Progenitor cell of endocrine pancreas (in vitro differentiated cells): ENCODE measurements at regions not wholly inside any gene's neighbourhood (a gene's known extent, or its start where the extent isn't known, plus 50 kb on each side); places are given as distances from the start of the nearest gene placed in this dataset.
A peak's percentile ranks its signal among the peaks of the same experiment; 100 is the strongest.
"Not testable (repeated sequence)": the region's sequence is repeated elsewhere in the genome, so short reads cannot be mapped to it uniquely, and the experiment has no call there.

Source experiments
- DNase-seq: peaks from one replicate; pipeline ENCODE4 v3.0.0; 2021; ENCODE audit warnings: low spot score; ENCODE audit not compliant: unreplicated experiment
- H3K27ac Mint-ChIP-seq: 2 replicates; pipeline ENCODE4 v1.8.0; 2021; ENCODE audit warnings: mild to moderate bottlenecking, moderate library complexity, mixed read lengths
- H3K27me3 Mint-ChIP-seq: 2 replicates; pipeline ENCODE4 v1.8.0; 2021; ENCODE audit warnings: mixed read lengths
- H3K36me3 Mint-ChIP-seq: 2 replicates; pipeline ENCODE4 v1.8.0; 2022; ENCODE audit warnings: mixed read lengths; ENCODE audit not compliant: insufficient read depth
- H3K4me1 Mint-ChIP-seq: 2 replicates; pipeline ENCODE4 v1.8.0; 2021; ENCODE audit warnings: low read depth, mixed read lengths
- H3K4me3 Mint-ChIP-seq: 2 replicates; pipeline ENCODE4 v1.8.0; 2021; ENCODE audit warnings: low read depth, mild to moderate bottlenecking, moderate library complexity, mixed read lengths
- H3K9me3 Mint-ChIP-seq: 2 replicates; pipeline ENCODE4 v1.8.0; 2021; ENCODE audit warnings: low read depth, mixed read lengths
- CTCF ChIP-seq: fragments of 200-600 bp; sonication (generic); IDR thresholded peaks from one replicate; pipeline ENCODE4 v1.5.0; 2021; ENCODE audit warnings: antibody characterized with exemption, mild to moderate bottlenecking; ENCODE audit not compliant: unreplicated experiment

GRCh38 chr5:82636591-82636990 is 358.4 kb upstream of the RPS23 start:
- no peaks in the 10 kb centered on the region for H3K27me3 Mint-ChIP-seq
- DNase-seq = no peak
- no peak overlapping the region for H3K4me3 Mint-ChIP-seq
- TF ChIP-seq CTCF = no peak
- peaks cover 5% of the 10 kb centered on the region for H3K9me3 Mint-ChIP-seq
- no peaks in the 10 kb centered on the region for H3K36me3 Mint-ChIP-seq
- H3K4me1 Mint-ChIP-seq = peaks cover 54% of the 10 kb centered on the region
- peak overlapping the region; percentile 12 for H3K27ac Mint-ChIP-seq

- Mint-ChIP-seq H3K27ac (peak overlapping the region; percentile 90), H3K9me3 (peaks cover 5% of the 10 kb centered on the region), H3K27me3 (no peaks in the 10 kb centered on the region), H3K36me3 (no peaks in the 10 kb centered on the region), H3K4me1 (peaks cover 46% of the 10 kb centered on the region), H3K4me3 (no peak overlapping the region)
- TF ChIP-seq CTCF = no peak
- no peak for DNase-seq
Measured at GRCh38 chr5:82635561-82636288, 357.6 kb upstream of the RPS23 start.

DNA sequence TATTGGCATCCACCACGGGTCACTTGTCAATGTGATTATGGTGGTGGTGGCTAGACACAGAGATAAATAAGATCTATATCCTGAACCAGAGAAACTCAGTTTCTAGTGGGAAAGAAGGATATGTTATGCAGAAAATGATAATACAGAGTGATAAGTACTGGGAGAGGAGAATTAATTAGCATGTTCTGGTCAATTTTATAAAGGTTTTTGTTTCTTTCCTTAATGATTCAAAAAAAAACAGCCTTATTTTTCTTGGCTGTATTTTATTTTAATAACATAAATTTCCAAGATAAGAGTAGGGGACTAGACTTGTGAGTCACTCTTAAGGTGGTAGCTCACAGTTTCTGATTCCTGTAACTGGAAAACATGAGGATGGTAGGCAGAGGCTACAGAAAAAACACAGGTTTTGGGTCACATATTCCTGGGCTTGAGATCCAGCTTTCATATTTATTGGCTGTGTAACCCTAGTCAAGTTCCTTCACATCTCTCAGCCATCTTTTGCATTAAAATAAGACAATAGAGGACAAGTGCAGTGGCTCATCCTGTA is 350.3 kb upstream of the RPS23 start:
- Mint-ChIP-seq H3K27me3 (no peaks in the 10 kb centered on the region), H3K27ac (no peak overlapping the region), H3K4me3 (no peak overlapping the region), H3K36me3 (peaks cover 6% of the 10 kb centered on the region), H3K4me1 (peaks cover 5% of the 10 kb centered on the region), H3K9me3 (peaks cover 22% of the 10 kb centered on the region)
- DNase-seq = no peak
- TF ChIP-seq CTCF = no peak

DNA sequence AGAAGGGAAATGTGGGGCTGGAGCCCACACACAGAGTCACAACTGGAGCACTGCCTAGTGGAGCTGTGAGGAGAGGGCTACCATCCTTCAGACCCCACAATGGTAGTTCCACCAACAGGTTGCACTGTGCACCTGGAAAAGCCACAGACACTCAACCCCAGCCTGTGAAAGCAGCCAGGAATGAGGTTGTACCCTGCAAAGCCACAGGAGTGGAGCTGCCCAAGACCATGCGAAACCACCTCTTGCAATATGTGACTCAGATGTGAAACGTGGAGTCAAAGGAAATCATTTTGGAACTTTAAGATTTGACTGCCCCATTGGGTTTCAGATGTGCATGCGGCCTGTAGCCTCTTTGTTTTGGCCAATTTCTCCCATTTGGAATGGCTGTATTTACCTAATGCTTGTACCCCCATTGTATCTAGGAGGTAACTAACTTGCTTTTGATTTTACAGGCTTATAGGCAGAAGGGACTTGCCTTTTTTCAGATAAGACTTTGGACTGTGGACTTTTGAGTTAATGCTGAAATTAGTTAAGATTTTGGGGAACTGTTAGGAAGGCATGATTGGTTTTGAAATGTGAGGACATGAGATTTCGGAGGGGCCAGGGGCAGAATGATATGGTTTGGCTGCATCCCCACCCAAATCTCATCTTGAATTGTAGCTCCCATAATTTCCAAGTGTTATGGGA is 348.9 kb upstream of the RPS23 start:
- H3K27ac Mint-ChIP-seq, DNase-seq, H3K36me3 Mint-ChIP-seq, H3K4me3 Mint-ChIP-seq, H3K27me3 Mint-ChIP-seq: not testable (repeated sequence)
- peaks cover 14% of the 10 kb centered on the region for H3K4me1 Mint-ChIP-seq
- peaks cover 26% of the 10 kb centered on the region for H3K9me3 Mint-ChIP-seq

DNA sequence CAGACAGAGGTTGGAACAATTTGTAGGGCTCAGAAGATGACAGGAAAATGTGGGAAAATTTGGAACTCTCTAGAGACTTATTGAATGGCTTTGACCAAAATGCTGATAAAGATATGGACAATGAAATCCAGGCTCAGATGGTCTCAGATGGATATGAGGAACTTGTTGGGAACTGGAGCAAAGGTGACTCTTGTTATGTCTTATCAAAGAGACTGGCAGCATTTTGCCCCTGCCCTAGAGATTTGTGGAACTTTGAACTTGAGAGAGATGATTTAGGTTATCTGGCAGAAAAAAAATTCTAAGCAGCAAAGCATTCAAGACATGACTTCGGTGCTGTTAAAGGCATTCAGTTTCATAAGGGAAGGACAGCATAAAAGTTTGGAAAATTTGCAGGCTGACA is 347.9 kb upstream of the RPS23 start:
- not testable (repeated sequence) for H3K27ac Mint-ChIP-seq, H3K27me3 Mint-ChIP-seq, H3K36me3 Mint-ChIP-seq, DNase-seq, H3K4me3 Mint-ChIP-seq
- H3K9me3 Mint-ChIP-seq = peaks cover 26% of the 10 kb centered on the region
- H3K4me1 Mint-ChIP-seq = peaks cover 14% of the 10 kb centered on the region

DNA sequence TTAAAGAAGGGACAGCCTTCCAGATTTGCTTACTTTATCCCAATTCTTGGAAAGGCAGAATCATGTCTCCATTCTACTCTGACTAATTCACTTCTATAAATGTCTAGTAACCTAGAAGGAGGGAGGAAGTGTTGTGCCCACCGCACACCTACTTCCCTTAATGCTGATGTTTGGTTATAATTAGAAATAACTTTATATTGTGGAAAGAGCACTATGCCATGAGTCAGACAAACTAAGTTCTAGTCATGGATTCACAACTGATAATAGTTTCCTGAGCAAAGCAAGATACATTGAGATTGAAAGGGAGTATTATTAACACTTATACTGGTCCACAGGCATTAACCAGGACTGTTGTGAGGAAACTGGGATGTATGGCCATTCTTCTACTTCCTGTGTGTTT is 345.9 kb upstream of the RPS23 start:
- H3K4me1 Mint-ChIP-seq = peaks cover 14% of the 10 kb centered on the region
- no peak for TF ChIP-seq CTCF
- H3K9me3 Mint-ChIP-seq = peaks cover 28% of the 10 kb centered on the region
- H3K27ac Mint-ChIP-seq = peak overlapping the region; percentile 29
- no peak overlapping the region for H3K4me3 Mint-ChIP-seq
- no peak for DNase-seq
- H3K36me3 Mint-ChIP-seq = peaks cover 8% of the 10 kb centered on the region
- H3K27me3 Mint-ChIP-seq = no peaks in the 10 kb centered on the region
